Liver (tissue), 8 donors: ENCODE measurements at regions not wholly inside any gene's neighbourhood (a gene's known extent, or its start where the extent isn't known, plus 50 kb on each side); places are given as distances from the start of the nearest gene placed in this dataset.

ENCODE experiments used
- DNase-seq: peaks from one replicate; pipeline ENCODE4 v3.0.0-alpha.2; 2017; ENCODE audit warnings: low spot score
- H3K27ac ChIP-seq, 2 donors: one replicate each; pipeline ENCODE4 v1.7.0; 2013; ENCODE audit warnings: inconsistent platforms in 2 of 2, low read length in 2 of 2, control low read depth in 1 of 2, low read depth in 1 of 2, mild to moderate bottlenecking in 1 of 2
- H3K27me3 ChIP-seq, 4 donors: one replicate each; pipeline versions ENCODE4 v1.6.1 to v1.7.0; 2013; ENCODE audit warnings: low read length in 3 of 4, inconsistent platforms in 1 of 4, mild to moderate bottlenecking in 1 of 4, moderate library complexity in 1 of 4; ENCODE audit not compliant: control insufficient read depth in 4 of 4, insufficient read depth in 4 of 4
- H3K36me3 ChIP-seq, 4 donors: one replicate each; pipeline versions ENCODE4 v1.6.1 to v1.7.0; 2013; ENCODE audit warnings: low read length in 3 of 4, mild to moderate bottlenecking in 3 of 4, low read depth in 1 of 4, moderate library complexity in 1 of 4; ENCODE audit not compliant: control insufficient read depth in 4 of 4, insufficient read depth in 3 of 4
- H3K4me1 ChIP-seq, 4 donors: one replicate each; pipeline versions ENCODE4 v1.6.1 to v1.7.0; 2013; ENCODE audit warnings: low read length in 3 of 4, mild to moderate bottlenecking in 3 of 4, moderate library complexity in 1 of 4; ENCODE audit not compliant: control insufficient read depth in 4 of 4, insufficient read depth in 4 of 4
- H3K4me3 ChIP-seq, 3 donors: one replicate each; pipeline versions ENCODE4 v1.6.1 to v1.7.0; 2013; ENCODE audit warnings: low read length in 3 of 3, control low read depth in 1 of 3, low read depth in 1 of 3, mild to moderate bottlenecking in 1 of 3
- H3K9ac ChIP-seq, 2 donors: one replicate each; pipeline ENCODE4 v1.7.0; 2013; ENCODE audit warnings: low read length in 2 of 2, mild to moderate bottlenecking in 2 of 2, moderate library complexity in 2 of 2, control low read depth in 1 of 2, low read depth in 1 of 2
- H3K9me3 ChIP-seq, 4 donors: one replicate each; pipeline versions ENCODE4 v1.6.1 to v1.7.0; 2013; ENCODE audit warnings: low read length in 3 of 4; ENCODE audit not compliant: control insufficient read depth in 4 of 4
- ATF3 ChIP-seq: IDR thresholded peaks from 2 replicates; pipeline ENCODE4 v1.6.1; 2016; ENCODE audit warnings: antibody characterized with exemption
- EGR1 ChIP-seq, 2 donors: IDR thresholded peaks; 2 replicates each; pipeline ENCODE4 v1.6.1; 2016 to 2018; ENCODE audit warnings: antibody characterized with exemption in 2 of 2, low read depth in 2 of 2
- FOXA2 ChIP-seq: IDR thresholded peaks from 2 replicates; pipeline ENCODE4 v1.6.1; 2016; ENCODE audit warnings: antibody characterized with exemption
- GABPA ChIP-seq, 2 donors: IDR thresholded peaks in 1 of 2; conservative IDR thresholded peaks in 1 of 2; 2 replicates each; pipeline ENCODE4 v1.6.1; 2016; ENCODE audit warnings: antibody characterized with exemption in 2 of 2, mild to moderate bottlenecking in 1 of 2, moderate library complexity in 1 of 2
- HNF4A ChIP-seq, 2 donors: conservative IDR thresholded peaks; 2 replicates each; pipeline ENCODE4 v1.6.1; 2016; ENCODE audit warnings: antibody characterized with exemption in 2 of 2, mild to moderate bottlenecking in 2 of 2
- HNF4G ChIP-seq: IDR thresholded peaks from 2 replicates; pipeline ENCODE4 v1.6.1; 2016; ENCODE audit warnings: antibody characterized with exemption
- JUND ChIP-seq, 2 donors: IDR thresholded peaks; 2 replicates each; pipeline ENCODE4 v1.6.1; 2016; ENCODE audit warnings: antibody characterized with exemption in 2 of 2
- NR2F2 ChIP-seq: IDR thresholded peaks from 2 replicates; pipeline ENCODE4 v1.6.1; 2016; ENCODE audit warnings: antibody characterized with exemption
- RAD21 ChIP-seq, 2 donors: IDR thresholded peaks; 2 replicates each; pipeline ENCODE4 v1.6.1; 2016; ENCODE audit warnings: antibody characterized with exemption in 2 of 2, mild to moderate bottlenecking in 2 of 2
- SP1 ChIP-seq: IDR thresholded peaks from 2 replicates; pipeline ENCODE4 v1.6.1; 2018; ENCODE audit warnings: antibody characterized with exemption, mild to moderate bottlenecking
- YY1 ChIP-seq: IDR thresholded peaks from 2 replicates; pipeline ENCODE4 v1.6.1; 2016; ENCODE audit warnings: antibody characterized with exemption, mild to moderate bottlenecking
- WGBS: extraction: QIAGEN DNeasy Blood & Tissue Kit; methylation state at CpG from one replicate; pipeline ENCODE4 v1.1.7; 2013; 5-methylcytosine and 5-hydroxymethylcytosine counted together
- TF ChIP-seq, protein P1 (sequence below): IDR thresholded peaks from 2 replicates; pipeline ENCODE4 v1.6.1; 2016; ENCODE audit warnings: antibody characterized with exemption
- TF ChIP-seq, protein P2 (sequence below): fragments of 150-350 bp; IDR thresholded peaks from 2 replicates; pipeline ENCODE4 v1.5.1; 2017; ENCODE audit warnings: improper control_type of control experiment, low read depth, low read length; ENCODE audit not compliant: missing input control
- TF ChIP-seq, protein P3 (sequence below): IDR thresholded peaks from 2 replicates; pipeline ENCODE4 v1.6.1; 2016; ENCODE audit warnings: antibody characterized with exemption
- TF ChIP-seq, protein P4 (sequence below): IDR thresholded peaks from 2 replicates; pipeline ENCODE4 v1.6.1; 2016; ENCODE audit warnings: antibody characterized with exemption, mild to moderate bottlenecking
- donor health status: healthy.
- donor health status: healthy.
- donor health status: healthy.
- donor health status: healthy.
- donor health status: healthy.

- H3K4me3 ChIP-seq = no peak overlapping the region
- no peak overlapping the region for H3K9ac ChIP-seq
- TF ChIP-seq RAD21 (IDR thresholded peaks at IDR 0.05) = no peak
- H3K4me1 ChIP-seq = no peaks in the 10 kb centered on the region
- peaks cover 0 to 3% (median 0%) of the 10 kb centered on the region in 4 donors for H3K27me3 ChIP-seq
- no peak for DNase-seq
- H3K27ac ChIP-seq = no peak overlapping the region
- no peaks in the 10 kb centered on the region for H3K36me3 ChIP-seq
- WGBS = 88% methylated on average over 2 of the region's 2 CpGs
- H3K9me3 ChIP-seq = no peaks in the 10 kb centered on the region
These were observed 141.2 kb downstream of the DTHD1 start for GRCh38 chr4:36422607-36423006.

DNA sequence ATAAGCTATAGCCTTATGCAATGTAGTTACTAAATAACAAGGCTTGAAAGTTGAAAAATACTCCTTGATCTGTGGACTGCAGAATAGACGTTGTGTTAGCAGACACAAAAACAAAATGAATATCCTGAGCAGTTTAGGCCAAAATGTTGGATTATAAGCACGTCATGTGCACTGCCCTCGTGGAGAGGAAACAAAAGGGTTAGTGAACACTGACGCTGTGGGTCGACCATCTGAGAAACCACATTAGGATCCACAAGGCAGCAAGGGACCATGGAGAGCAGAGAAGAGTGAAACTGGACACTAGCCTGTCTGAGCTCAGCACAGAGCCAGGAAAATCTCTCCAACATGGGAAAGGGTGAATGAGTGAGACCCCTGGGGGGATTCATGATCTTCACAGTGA lies 145.3 kb downstream of the DTHD1 start:
- TF ChIP-seq, protein P1, sequence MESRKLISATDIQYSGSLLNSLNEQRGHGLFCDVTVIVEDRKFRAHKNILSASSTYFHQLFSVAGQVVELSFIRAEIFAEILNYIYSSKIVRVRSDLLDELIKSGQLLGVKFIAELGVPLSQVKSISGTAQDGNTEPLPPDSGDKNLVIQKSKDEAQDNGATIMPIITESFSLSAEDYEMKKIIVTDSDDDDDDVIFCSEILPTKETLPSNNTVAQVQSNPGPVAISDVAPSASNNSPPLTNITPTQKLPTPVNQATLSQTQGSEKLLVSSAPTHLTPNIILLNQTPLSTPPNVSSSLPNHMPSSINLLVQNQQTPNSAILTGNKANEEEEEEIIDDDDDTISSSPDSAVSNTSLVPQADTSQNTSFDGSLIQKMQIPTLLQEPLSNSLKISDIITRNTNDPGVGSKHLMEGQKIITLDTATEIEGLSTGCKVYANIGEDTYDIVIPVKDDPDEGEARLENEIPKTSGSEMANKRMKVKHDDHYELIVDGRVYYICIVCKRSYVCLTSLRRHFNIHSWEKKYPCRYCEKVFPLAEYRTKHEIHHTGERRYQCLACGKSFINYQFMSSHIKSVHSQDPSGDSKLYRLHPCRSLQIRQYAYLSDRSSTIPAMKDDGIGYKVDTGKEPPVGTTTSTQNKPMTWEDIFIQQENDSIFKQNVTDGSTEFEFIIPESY = no peak
- no peak for TF ChIP-seq EGR1 (IDR thresholded peaks at IDR 0.05; ENCODE audit: low read depth in 2 of 2)
- no peak for TF ChIP-seq ATF3
- no peak for TF ChIP-seq HNF4A (conservative IDR thresholded peaks at IDR 0.05)
- TF ChIP-seq YY1 = no peak
- no peak for TF ChIP-seq JUND (IDR thresholded peaks at IDR 0.05)
- no peak for TF ChIP-seq HNF4G
- TF ChIP-seq NR2F2 = no peak
- TF ChIP-seq, protein P2, sequence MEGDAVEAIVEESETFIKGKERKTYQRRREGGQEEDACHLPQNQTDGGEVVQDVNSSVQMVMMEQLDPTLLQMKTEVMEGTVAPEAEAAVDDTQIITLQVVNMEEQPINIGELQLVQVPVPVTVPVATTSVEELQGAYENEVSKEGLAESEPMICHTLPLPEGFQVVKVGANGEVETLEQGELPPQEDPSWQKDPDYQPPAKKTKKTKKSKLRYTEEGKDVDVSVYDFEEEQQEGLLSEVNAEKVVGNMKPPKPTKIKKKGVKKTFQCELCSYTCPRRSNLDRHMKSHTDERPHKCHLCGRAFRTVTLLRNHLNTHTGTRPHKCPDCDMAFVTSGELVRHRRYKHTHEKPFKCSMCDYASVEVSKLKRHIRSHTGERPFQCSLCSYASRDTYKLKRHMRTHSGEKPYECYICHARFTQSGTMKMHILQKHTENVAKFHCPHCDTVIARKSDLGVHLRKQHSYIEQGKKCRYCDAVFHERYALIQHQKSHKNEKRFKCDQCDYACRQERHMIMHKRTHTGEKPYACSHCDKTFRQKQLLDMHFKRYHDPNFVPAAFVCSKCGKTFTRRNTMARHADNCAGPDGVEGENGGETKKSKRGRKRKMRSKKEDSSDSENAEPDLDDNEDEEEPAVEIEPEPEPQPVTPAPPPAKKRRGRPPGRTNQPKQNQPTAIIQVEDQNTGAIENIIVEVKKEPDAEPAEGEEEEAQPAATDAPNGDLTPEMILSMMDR = no peak
- no peak for TF ChIP-seq FOXA2
- no peak for TF ChIP-seq SP1
- TF ChIP-seq, protein P3, sequence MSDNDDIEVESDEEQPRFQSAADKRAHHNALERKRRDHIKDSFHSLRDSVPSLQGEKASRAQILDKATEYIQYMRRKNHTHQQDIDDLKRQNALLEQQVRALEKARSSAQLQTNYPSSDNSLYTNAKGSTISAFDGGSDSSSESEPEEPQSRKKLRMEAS = no peak
- TF ChIP-seq RAD21 (IDR thresholded peaks at IDR 0.05) = no peak
- no peak for TF ChIP-seq GABPA (IDR thresholded peaks at IDR 0.05 in 1 of 2, conservative IDR thresholded peaks at IDR 0.05 in 1 of 2)
- TF ChIP-seq, protein P4, sequence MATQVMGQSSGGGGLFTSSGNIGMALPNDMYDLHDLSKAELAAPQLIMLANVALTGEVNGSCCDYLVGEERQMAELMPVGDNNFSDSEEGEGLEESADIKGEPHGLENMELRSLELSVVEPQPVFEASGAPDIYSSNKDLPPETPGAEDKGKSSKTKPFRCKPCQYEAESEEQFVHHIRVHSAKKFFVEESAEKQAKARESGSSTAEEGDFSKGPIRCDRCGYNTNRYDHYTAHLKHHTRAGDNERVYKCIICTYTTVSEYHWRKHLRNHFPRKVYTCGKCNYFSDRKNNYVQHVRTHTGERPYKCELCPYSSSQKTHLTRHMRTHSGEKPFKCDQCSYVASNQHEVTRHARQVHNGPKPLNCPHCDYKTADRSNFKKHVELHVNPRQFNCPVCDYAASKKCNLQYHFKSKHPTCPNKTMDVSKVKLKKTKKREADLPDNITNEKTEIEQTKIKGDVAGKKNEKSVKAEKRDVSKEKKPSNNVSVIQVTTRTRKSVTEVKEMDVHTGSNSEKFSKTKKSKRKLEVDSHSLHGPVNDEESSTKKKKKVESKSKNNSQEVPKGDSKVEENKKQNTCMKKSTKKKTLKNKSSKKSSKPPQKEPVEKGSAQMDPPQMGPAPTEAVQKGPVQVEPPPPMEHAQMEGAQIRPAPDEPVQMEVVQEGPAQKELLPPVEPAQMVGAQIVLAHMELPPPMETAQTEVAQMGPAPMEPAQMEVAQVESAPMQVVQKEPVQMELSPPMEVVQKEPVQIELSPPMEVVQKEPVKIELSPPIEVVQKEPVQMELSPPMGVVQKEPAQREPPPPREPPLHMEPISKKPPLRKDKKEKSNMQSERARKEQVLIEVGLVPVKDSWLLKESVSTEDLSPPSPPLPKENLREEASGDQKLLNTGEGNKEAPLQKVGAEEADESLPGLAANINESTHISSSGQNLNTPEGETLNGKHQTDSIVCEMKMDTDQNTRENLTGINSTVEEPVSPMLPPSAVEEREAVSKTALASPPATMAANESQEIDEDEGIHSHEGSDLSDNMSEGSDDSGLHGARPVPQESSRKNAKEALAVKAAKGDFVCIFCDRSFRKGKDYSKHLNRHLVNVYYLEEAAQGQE = no peak
- H3K4me3 ChIP-seq = no peak overlapping the region
- no peak for DNase-seq
- 74% methylated on average over 5 of the region's 5 CpGs for WGBS
- H3K9me3 ChIP-seq = no peaks in the 10 kb centered on the region
- no peaks in the 10 kb centered on the region for H3K4me1 ChIP-seq
- H3K9ac ChIP-seq = no peak overlapping the region
- no peaks in the 10 kb centered on the region for H3K36me3 ChIP-seq
- no peak overlapping the region for H3K27ac ChIP-seq
- H3K27me3 ChIP-seq = peaks cover 0 to 3% (median 1%) of the 10 kb centered on the region in 4 donors
